GM18909 (cell line): ENCODE measurements at regions not wholly inside any gene's neighbourhood (a gene's known extent, or its start where the extent isn't known, plus 50 kb on each side); places are given as distances from the start of the nearest gene placed in this dataset.

ENCODE experiments used
- ATAC-seq: cut with Tn5 transposase; IDR thresholded peaks from one replicate; pipeline ENCODE4 v1.9.1; 2021; ENCODE audit warnings: mild to moderate bottlenecking; ENCODE audit not compliant: unreplicated experiment, poor library complexity

GRCh38 chr1:112790920-112791722, 76.0 kb upstream of the PPM1J start:
- no peak for ATAC-seq

GRCh38 chr1:112788561-112788960, 73.4 kb upstream of the PPM1J start:
- no peak for ATAC-seq

- ATAC-seq = no peak
These were observed 72.9 kb upstream of the PPM1J start for GRCh38 chr1:112788054-112788453.

GRCh38 chr1:112783059-112783458, 67.9 kb upstream of the PPM1J start:
- no peak for ATAC-seq

GRCh38 chr1:112779665-112780526, 64.8 kb upstream of the PPM1J start:
- ATAC-seq = no peak

- no peak for ATAC-seq
These were observed 63.0 kb upstream of the PPM1J start for GRCh38 chr1:112778137-112778536.

- ATAC-seq = no peak
These were observed 61.6 kb upstream of the PPM1J start for GRCh38 chr1:112776688-112777087.

GRCh38 chr1:112772781-112773180, 57.6 kb upstream of the PPM1J start:
- no peak for ATAC-seq

GRCh38 chr1:112770724-112771123, 55.6 kb upstream of the PPM1J start:
- ATAC-seq = no peak

GRCh38 chr1:112769611-112770010, 54.5 kb upstream of the PPM1J start:
- ATAC-seq = no peak

GRCh38 chr1:112767646-112768045, 52.5 kb upstream of the PPM1J start:
- no peak for ATAC-seq
